ENCODE measurements at regions not wholly inside any gene's neighbourhood (a gene's known extent, or its start where the extent isn't known, plus 50 kb on each side); places are given as distances from the start of the nearest gene placed in this dataset.

GRCh38 chr9:32304495-32304894 is 79.9 kb upstream of the ACO1 start:
- no peak for DNase-seq (ENCODE audit: low spot score)

- no peak for DNase-seq (ENCODE audit: low spot score)
Measured at GRCh38 chr9:32306006-32306405, 78.4 kb upstream of the ACO1 start.

GRCh38 chr9:32319312-32319929 is 65.0 kb upstream of the ACO1 start:
- no peak for DNase-seq (ENCODE audit: low spot score)

- no peak for DNase-seq (ENCODE audit: low spot score)
Measured at GRCh38 chr9:32322622-32323021, 61.8 kb upstream of the ACO1 start.

- DNase-seq (ENCODE audit: low spot score): no peak
Measured at GRCh38 chr9:32326146-32326545, 58.3 kb upstream of the ACO1 start.

GRCh38 chr9:32331240-32331639 is 53.2 kb upstream of the ACO1 start:
- no peak for DNase-seq (ENCODE audit: low spot score)

- DNase-seq (ENCODE audit: low spot score): no peak
Measured at GRCh38 chr9:32334112-32334511, 50.3 kb upstream of the ACO1 start.

Measured in AG20443 (cell line).